ENCODE measurements at regions not wholly inside any gene's neighbourhood (a gene's known extent, or its start where the extent isn't known, plus 50 kb on each side); places are given as distances from the start of the nearest gene placed in this dataset.

GRCh38 chr5:141745390-141745789 is 63.4 kb upstream of the ARAP3 start:
- DNase-seq, result no peak

GRCh38 chr5:141743866-141744272 is 61.8 kb upstream of the ARAP3 start:
- DNase-seq, result peak; percentile 51

GRCh38 chr5:141742866-141743851 is 61.1 kb upstream of the ARAP3 start:
- DNase-seq, result peak; percentile 60

GRCh38 chr5:141742144-141742543 is 60.1 kb upstream of the ARAP3 start:
- no peak for DNase-seq

- DNase-seq, result peak; percentile 14
Measured at GRCh38 chr5:141740885-141741284, 58.9 kb upstream of the ARAP3 start.

GRCh38 chr5:141737535-141737934 is 55.5 kb upstream of the ARAP3 start:
- DNase-seq, result no peak

- no peak for DNase-seq
Measured at GRCh38 chr5:141735823-141736222, 53.8 kb upstream of the ARAP3 start.

- peak; percentile 12 for DNase-seq
Measured at GRCh38 chr5:141734501-141735229, 52.6 kb upstream of the ARAP3 start.

GRCh38 chr5:141733198-141733597 is 51.2 kb upstream of the ARAP3 start:
- DNase-seq, result no peak

- DNase-seq, result no peak
Measured at GRCh38 chr5:141732417-141732816, 50.4 kb upstream of the ARAP3 start.
